Colonic mucosa (tissue), 4 donors: ENCODE measurements at regions not wholly inside any gene's neighbourhood (a gene's known extent, or its start where the extent isn't known, plus 50 kb on each side); places are given as distances from the start of the nearest gene placed in this dataset.

Source experiments
- DNase-seq: peaks from one replicate; pipeline ENCODE4 v3.0.0-alpha.2; 2020
- H3K27ac ChIP-seq: fragments of 200-600 bp; one replicate; pipeline ENCODE4 v1.8.0; 2021
- H3K27me3 ChIP-seq: fragments of 200-600 bp; one replicate; pipeline ENCODE4 v1.8.0; 2021
- H3K36me3 ChIP-seq: fragments of 200-600 bp; one replicate; pipeline ENCODE4 v1.8.0; 2021
- H3K4me1 ChIP-seq: fragments of 200-600 bp; one replicate; pipeline ENCODE4 v1.8.0; 2021; ENCODE audit warnings: mild to moderate bottlenecking
- H3K4me3 ChIP-seq: fragments of 200-600 bp; one replicate; pipeline ENCODE4 v1.8.0; 2021
- H3K9ac ChIP-seq, 2 donors: one replicate each; pipeline ENCODE4 v1.7.0; 2013; ENCODE audit warnings: control low read depth in 2 of 2, low read depth in 2 of 2, low read length in 2 of 2
- H3K9me3 ChIP-seq: fragments of 200-600 bp; one replicate; pipeline ENCODE4 v1.8.0; 2021
- intact Hi-C: fragments of 100-400 bp; cut with DNase I; formaldehyde crosslinking; loops from one replicate; pipeline ENCODE4 v1.14.1; 2022
- TF ChIP-seq, protein P1 (sequence below): fragments of 200-600 bp; IDR thresholded peaks from one replicate; pipeline ENCODE4 v1.8.0; 2022; ENCODE audit warnings: antibody characterized with exemption, mild to moderate bottlenecking
- donor health status: healthy.
- donor health status: DM: no; HTN: no; CAD: no.
- donor health status: DM: no; HTN: no; CAD: no.

DNA sequence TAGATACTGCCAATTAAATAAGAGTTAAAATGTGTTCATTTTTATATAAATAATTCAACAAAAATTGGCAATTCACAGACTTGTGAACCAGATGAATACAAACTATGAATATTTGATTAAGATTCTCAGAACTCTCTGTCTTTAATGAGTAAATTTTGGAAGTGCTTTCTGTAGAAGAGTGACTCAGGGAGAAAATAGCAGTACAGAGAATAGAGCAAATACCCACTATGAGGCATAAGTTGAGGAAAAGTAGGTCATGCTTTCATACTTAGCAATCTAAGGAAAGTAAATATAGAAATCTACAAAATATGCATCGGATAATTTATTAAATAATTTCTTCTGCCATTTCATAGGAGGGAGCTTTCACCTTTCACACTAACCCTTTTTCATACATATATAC is 117.7 kb upstream of the TMEM106B start:
- Histone ChIP-seq H3K36me3 (no peaks in the 10 kb centered on the region), H3K4me3 (no peak overlapping the region), H3K27me3 (no peaks in the 10 kb centered on the region), H3K4me1 (no peaks in the 10 kb centered on the region), H3K9ac (no peak overlapping the region), H3K9me3 (no peaks in the 10 kb centered on the region), H3K27ac (no peak overlapping the region)
- TF ChIP-seq, protein P1, sequence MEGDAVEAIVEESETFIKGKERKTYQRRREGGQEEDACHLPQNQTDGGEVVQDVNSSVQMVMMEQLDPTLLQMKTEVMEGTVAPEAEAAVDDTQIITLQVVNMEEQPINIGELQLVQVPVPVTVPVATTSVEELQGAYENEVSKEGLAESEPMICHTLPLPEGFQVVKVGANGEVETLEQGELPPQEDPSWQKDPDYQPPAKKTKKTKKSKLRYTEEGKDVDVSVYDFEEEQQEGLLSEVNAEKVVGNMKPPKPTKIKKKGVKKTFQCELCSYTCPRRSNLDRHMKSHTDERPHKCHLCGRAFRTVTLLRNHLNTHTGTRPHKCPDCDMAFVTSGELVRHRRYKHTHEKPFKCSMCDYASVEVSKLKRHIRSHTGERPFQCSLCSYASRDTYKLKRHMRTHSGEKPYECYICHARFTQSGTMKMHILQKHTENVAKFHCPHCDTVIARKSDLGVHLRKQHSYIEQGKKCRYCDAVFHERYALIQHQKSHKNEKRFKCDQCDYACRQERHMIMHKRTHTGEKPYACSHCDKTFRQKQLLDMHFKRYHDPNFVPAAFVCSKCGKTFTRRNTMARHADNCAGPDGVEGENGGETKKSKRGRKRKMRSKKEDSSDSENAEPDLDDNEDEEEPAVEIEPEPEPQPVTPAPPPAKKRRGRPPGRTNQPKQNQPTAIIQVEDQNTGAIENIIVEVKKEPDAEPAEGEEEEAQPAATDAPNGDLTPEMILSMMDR: no peak
- intact Hi-C loops: no loop called here
- DNase-seq: no peak

GRCh38 chr7:12094365-12094921 is 116.7 kb upstream of the TMEM106B start:
- Histone ChIP-seq H3K36me3 (no peaks in the 10 kb centered on the region), H3K27me3 (no peaks in the 10 kb centered on the region), H3K9me3 (no peaks in the 10 kb centered on the region), H3K4me1 (no peaks in the 10 kb centered on the region), H3K9ac (no peak overlapping the region), H3K4me3 (no peak overlapping the region), H3K27ac (no peak overlapping the region)
- TF ChIP-seq, protein P1: no peak
- no peak for DNase-seq
- intact Hi-C loops: no loop called here

- no peak overlapping the region for H3K9ac ChIP-seq
- no peaks in the 10 kb centered on the region for H3K27me3 ChIP-seq
- TF ChIP-seq, protein P1: no peak
- no peaks in the 10 kb centered on the region for H3K9me3 ChIP-seq
- intact Hi-C loops: no loop called here
- no peaks in the 10 kb centered on the region for H3K36me3 ChIP-seq
- H3K27ac ChIP-seq: no peak overlapping the region
- DNase-seq: no peak
- H3K4me3 ChIP-seq: no peak overlapping the region
- no peaks in the 10 kb centered on the region for H3K4me1 ChIP-seq
These were observed 109.0 kb upstream of the TMEM106B start for GRCh38 chr7:12102126-12102525.

GRCh38 chr7:12102527-12102926 is 108.6 kb upstream of the TMEM106B start:
- TF ChIP-seq, protein P1: no peak
- H3K9me3 ChIP-seq: no peaks in the 10 kb centered on the region
- H3K4me1 ChIP-seq: no peaks in the 10 kb centered on the region
- no peak overlapping the region for H3K4me3 ChIP-seq
- H3K9ac ChIP-seq: no peak overlapping the region
- no peaks in the 10 kb centered on the region for H3K36me3 ChIP-seq
- H3K27ac ChIP-seq: no peak overlapping the region
- DNase-seq: no peak
- H3K27me3 ChIP-seq: no peaks in the 10 kb centered on the region
- intact Hi-C loops: no loop called here

DNA sequence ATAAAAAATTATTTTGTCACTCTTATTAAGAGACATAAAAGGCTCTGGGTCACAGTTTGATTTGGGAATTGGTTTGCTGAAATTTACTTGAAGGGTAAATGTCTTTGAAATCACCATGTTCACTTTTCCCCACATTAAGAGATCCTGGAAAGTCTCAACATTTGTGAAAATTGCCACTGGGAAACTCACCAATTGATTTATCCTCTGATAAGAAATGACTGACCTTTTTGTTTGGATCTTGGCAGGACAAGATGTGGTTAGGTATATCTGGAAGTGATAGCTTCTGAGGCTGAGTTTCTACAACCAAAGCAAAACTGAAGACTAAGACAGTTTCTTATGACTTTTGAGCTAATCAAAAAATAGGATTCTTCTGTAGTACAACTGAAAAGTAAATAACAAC is 107.1 kb upstream of the TMEM106B start:
- no peak for DNase-seq
- H3K4me3 ChIP-seq: no peak overlapping the region
- intact Hi-C loops: no loop called here
- H3K27me3 ChIP-seq: no peaks in the 10 kb centered on the region
- H3K9me3 ChIP-seq: no peaks in the 10 kb centered on the region
- H3K4me1 ChIP-seq: no peaks in the 10 kb centered on the region
- TF ChIP-seq, protein P1: no peak
- no peak overlapping the region for H3K27ac ChIP-seq
- H3K36me3 ChIP-seq: no peaks in the 10 kb centered on the region
- no peak overlapping the region for H3K9ac ChIP-seq
